OCI-LY3 (cell line): ENCODE measurements at regions not wholly inside any gene's neighbourhood (a gene's known extent, or its start where the extent isn't known, plus 50 kb on each side); places are given as distances from the start of the nearest gene placed in this dataset.

Experiments
- EZH2phosphoT487 ChIP-seq: fragments of 200-600 bp; shearing (Covaris generic); IDR thresholded peaks from 2 replicates; pipeline ENCODE4 v1.6.1; 2018; ENCODE audit warnings: antibody characterized with exemption, mixed run types, low read depth
- TF ChIP-seq, protein P1 (sequence below): fragments of 200-600, 300-600 bp; sonication (generic); IDR thresholded peaks from 2 replicates; pipeline ENCODE4 v1.5.1; 2014; ENCODE audit warnings: antibody characterized with exemption, low read length, low read depth

DNA sequence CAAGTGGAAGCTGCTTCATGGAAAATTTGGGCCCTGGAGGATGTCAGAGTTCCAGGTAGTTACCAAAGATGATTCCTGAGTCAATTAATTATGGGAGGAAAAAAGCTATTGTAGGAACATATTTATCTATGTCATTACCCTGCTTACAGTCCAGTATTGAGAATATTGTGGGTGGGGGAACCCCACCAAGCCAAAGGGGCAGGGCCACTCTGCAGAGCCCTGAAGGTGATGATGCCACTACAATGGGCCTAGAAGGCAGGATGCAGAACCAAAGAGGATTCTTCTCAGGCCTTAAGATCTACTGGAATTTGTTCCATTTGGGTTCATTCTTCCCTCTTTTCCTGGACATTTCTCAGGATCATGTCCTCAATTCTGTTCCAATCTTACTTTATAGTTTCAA is 375.2 kb upstream of the MARCKS start:
- TF ChIP-seq, protein P1, sequence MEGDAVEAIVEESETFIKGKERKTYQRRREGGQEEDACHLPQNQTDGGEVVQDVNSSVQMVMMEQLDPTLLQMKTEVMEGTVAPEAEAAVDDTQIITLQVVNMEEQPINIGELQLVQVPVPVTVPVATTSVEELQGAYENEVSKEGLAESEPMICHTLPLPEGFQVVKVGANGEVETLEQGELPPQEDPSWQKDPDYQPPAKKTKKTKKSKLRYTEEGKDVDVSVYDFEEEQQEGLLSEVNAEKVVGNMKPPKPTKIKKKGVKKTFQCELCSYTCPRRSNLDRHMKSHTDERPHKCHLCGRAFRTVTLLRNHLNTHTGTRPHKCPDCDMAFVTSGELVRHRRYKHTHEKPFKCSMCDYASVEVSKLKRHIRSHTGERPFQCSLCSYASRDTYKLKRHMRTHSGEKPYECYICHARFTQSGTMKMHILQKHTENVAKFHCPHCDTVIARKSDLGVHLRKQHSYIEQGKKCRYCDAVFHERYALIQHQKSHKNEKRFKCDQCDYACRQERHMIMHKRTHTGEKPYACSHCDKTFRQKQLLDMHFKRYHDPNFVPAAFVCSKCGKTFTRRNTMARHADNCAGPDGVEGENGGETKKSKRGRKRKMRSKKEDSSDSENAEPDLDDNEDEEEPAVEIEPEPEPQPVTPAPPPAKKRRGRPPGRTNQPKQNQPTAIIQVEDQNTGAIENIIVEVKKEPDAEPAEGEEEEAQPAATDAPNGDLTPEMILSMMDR = no peak
- no peak for TF ChIP-seq EZH2phosphoT487
